ENCODE measurements at regions not wholly inside any gene's neighbourhood (a gene's known extent, or its start where the extent isn't known, plus 50 kb on each side); places are given as distances from the start of the nearest gene placed in this dataset.

GRCh38 chr6:66435321-66435720, 728.3 kb upstream of the EYS start:
- POLR2A ChIA-PET, result no interaction called here
- intact Hi-C loops (cut with micrococcal nuclease; ENCODE audit: unreplicated experiment), result no loop called here
- WGBS (ENCODE audit: insufficient coverage, insufficient replicate concordance, low lambda C conversion rate, missing lambda C conversion rate), result 37% methylated on average over 5 of the region's 5 CpGs
- TF ChIP-seq, protein P1, sequence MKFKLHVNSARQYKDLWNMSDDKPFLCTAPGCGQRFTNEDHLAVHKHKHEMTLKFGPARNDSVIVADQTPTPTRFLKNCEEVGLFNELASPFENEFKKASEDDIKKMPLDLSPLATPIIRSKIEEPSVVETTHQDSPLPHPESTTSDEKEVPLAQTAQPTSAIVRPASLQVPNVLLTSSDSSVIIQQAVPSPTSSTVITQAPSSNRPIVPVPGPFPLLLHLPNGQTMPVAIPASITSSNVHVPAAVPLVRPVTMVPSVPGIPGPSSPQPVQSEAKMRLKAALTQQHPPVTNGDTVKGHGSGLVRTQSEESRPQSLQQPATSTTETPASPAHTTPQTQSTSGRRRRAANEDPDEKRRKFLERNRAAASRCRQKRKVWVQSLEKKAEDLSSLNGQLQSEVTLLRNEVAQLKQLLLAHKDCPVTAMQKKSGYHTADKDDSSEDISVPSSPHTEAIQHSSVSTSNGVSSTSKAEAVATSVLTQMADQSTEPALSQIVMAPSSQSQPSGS (IDR thresholded peaks at IDR 0.05; ENCODE audit: low read length), result no peak
- TF ChIP-seq, protein P2, sequence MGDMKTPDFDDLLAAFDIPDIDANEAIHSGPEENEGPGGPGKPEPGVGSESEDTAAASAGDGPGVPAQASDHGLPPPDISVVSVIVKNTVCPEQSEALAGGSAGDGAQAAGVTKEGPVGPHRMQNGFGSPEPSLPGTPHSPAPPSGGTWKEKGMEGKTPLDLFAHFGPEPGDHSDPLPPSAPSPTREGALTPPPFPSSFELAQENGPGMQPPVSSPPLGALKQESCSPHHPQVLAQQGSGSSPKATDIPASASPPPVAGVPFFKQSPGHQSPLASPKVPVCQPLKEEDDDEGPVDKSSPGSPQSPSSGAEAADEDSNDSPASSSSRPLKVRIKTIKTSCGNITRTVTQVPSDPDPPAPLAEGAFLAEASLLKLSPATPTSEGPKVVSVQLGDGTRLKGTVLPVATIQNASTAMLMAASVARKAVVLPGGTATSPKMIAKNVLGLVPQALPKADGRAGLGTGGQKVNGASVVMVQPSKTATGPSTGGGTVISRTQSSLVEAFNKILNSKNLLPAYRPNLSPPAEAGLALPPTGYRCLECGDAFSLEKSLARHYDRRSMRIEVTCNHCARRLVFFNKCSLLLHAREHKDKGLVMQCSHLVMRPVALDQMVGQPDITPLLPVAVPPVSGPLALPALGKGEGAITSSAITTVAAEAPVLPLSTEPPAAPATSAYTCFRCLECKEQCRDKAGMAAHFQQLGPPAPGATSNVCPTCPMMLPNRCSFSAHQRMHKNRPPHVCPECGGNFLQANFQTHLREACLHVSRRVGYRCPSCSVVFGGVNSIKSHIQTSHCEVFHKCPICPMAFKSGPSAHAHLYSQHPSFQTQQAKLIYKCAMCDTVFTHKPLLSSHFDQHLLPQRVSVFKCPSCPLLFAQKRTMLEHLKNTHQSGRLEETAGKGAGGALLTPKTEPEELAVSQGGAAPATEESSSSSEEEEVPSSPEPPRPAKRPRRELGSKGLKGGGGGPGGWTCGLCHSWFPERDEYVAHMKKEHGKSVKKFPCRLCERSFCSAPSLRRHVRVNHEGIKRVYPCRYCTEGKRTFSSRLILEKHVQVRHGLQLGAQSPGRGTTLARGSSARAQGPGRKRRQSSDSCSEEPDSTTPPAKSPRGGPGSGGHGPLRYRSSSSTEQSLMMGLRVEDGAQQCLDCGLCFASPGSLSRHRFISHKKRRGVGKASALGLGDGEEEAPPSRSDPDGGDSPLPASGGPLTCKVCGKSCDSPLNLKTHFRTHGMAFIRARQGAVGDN (IDR thresholded peaks at IDR 0.05), result no peak
- TF ChIP-seq ZNF384 (IDR thresholded peaks at IDR 0.05; ENCODE audit: borderline replicate concordance, low read depth, low read length) (no peak), HDAC2 (IDR thresholded peaks at IDR 0.05) (no peak), MXI1 (IDR thresholded peaks at IDR 0.05; ENCODE audit: low read depth, low read length) (no peak), MAX (IDR thresholded peaks at IDR 0.05; ENCODE audit: low read depth, low read length) (no peak), MEF2B (IDR thresholded peaks at IDR 0.05; ENCODE audit: partially characterized antibody, poor library complexity, severe bottlenecking) (no peak), RB1 (IDR thresholded peaks at IDR 0.05; ENCODE audit: borderline replicate concordance) (no peak), BCL11A (IDR thresholded peaks at IDR 0.05; ENCODE audit: low read depth, low read length) (no peak), ESRRA (IDR thresholded peaks at IDR 0.05; ENCODE audit: low read length) (no peak), SMAD5 (IDR thresholded peaks at IDR 0.05; ENCODE audit: low read depth) (no peak), SP1 (IDR thresholded peaks at IDR 0.05; ENCODE audit: low read depth, low read length) (no peak), TCF3 (IDR thresholded peaks at IDR 0.05; ENCODE audit: borderline replicate concordance, insufficient read depth, low read depth, low read length) (no peak), BMI1 (IDR thresholded peaks at IDR 0.05; ENCODE audit: borderline replicate concordance) (no peak), SRF (IDR thresholded peaks at IDR 0.05; ENCODE audit: low read depth in 2 of 2, low read length in 2 of 2) (no peak), KAT2A (conservative IDR thresholded peaks at IDR 0.05; ENCODE audit: control insufficient read depth, low read depth, low read length) (no peak), SREBF2 (IDR thresholded peaks at IDR 0.05; ENCODE audit: low read length) (no peak)
- TF ChIP-seq, protein P3, sequence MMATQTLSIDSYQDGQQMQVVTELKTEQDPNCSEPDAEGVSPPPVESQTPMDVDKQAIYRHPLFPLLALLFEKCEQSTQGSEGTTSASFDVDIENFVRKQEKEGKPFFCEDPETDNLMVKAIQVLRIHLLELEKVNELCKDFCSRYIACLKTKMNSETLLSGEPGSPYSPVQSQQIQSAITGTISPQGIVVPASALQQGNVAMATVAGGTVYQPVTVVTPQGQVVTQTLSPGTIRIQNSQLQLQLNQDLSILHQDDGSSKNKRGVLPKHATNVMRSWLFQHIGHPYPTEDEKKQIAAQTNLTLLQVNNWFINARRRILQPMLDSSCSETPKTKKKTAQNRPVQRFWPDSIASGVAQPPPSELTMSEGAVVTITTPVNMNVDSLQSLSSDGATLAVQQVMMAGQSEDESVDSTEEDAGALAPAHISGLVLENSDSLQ (IDR thresholded peaks at IDR 0.05), result no peak
- TF ChIP-seq, protein P4, sequence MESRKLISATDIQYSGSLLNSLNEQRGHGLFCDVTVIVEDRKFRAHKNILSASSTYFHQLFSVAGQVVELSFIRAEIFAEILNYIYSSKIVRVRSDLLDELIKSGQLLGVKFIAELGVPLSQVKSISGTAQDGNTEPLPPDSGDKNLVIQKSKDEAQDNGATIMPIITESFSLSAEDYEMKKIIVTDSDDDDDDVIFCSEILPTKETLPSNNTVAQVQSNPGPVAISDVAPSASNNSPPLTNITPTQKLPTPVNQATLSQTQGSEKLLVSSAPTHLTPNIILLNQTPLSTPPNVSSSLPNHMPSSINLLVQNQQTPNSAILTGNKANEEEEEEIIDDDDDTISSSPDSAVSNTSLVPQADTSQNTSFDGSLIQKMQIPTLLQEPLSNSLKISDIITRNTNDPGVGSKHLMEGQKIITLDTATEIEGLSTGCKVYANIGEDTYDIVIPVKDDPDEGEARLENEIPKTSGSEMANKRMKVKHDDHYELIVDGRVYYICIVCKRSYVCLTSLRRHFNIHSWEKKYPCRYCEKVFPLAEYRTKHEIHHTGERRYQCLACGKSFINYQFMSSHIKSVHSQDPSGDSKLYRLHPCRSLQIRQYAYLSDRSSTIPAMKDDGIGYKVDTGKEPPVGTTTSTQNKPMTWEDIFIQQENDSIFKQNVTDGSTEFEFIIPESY (IDR thresholded peaks at IDR 0.05), result no peak

More at GRCh38 chr6:66435321-66435720, 728.3 kb upstream of the EYS start:
- in situ Hi-C loops (cut with MboI), result no loop called here
- Histone ChIP-seq H3K9me3 (replicated peaks; ENCODE audit: control insufficient read depth, insufficient read depth, low read length) (no peaks in the 10 kb centered on the region), H3K4me3 (no peak overlapping the region), H3K79me2 (ENCODE audit: control insufficient read depth, insufficient read depth, low read length) (no peaks in the 10 kb centered on the region), H4K20me1 (ENCODE audit: control insufficient read depth, insufficient read depth) (no peaks in the 10 kb centered on the region), H3K4me1 (ENCODE audit: control insufficient read depth, insufficient read depth, low read length) (no peaks in the 10 kb centered on the region), H3K4me2 (ENCODE audit: control insufficient read depth, insufficient read depth) (no peak overlapping the region), H3K36me3 (ENCODE audit: control insufficient read depth in 2 of 2, insufficient read depth in 2 of 2, low read length in 1 of 2) (no peaks in the 10 kb centered on the region), H3K27me3 (replicated peaks in 1 of 2; ENCODE audit: control insufficient read depth in 2 of 2, insufficient read depth in 2 of 2, low read length in 1 of 2) (no peaks in the 10 kb centered on the region), H2AFZ (ENCODE audit: control insufficient read depth, low read depth, low read length) (no peak overlapping the region), H3K27ac (ENCODE audit: control insufficient read depth, insufficient read depth) (no peak overlapping the region), H3K9ac (ENCODE audit: control insufficient read depth, insufficient read depth, low read length) (no peak overlapping the region)
- DNase-seq (ENCODE audit: low read depth, low spot score), result no peak
- ChIA-PET CTCF (no interaction called here), SMC1A (ENCODE audit: uncharacterized antibody, unreplicated experiment) (no interaction called here), RAD21 (ENCODE audit: unreplicated experiment) (no interaction called here)
- ATAC-seq, result no peak
- FAIRE-seq, result no peak
- BruUV-seq (replicated peaks), result no TSS peak
